Neural cell (in vitro differentiated cells): ENCODE measurements at regions not wholly inside any gene's neighbourhood (a gene's known extent, or its start where the extent isn't known, plus 50 kb on each side); places are given as distances from the start of the nearest gene placed in this dataset.
"Not testable (repeated sequence)": the region's sequence is repeated elsewhere in the genome, so short reads cannot be mapped to it uniquely, and the experiment has no call there.

Experiments used
- H2AFZ ChIP-seq: fragments of 200-600, 300-800 bp; sonication (generic), shearing (Covaris generic); 2 replicates; pipeline ENCODE4 v1.6.0; 2014; ENCODE audit warnings: low read depth, mild to moderate bottlenecking, antibody characterized with exemption, low read length, moderate library complexity
- H3F3A ChIP-seq: fragments of 200-600 bp; shearing (Covaris generic); 2 replicates; pipeline ENCODE4 v1.6.1; 2016; ENCODE audit warnings: mild to moderate bottlenecking, moderate library complexity, mixed read lengths, antibody characterized with exemption, low read length; ENCODE audit not compliant: insufficient read depth, poor library complexity, severe bottlenecking
- H3K27ac ChIP-seq: fragments of 200-600, 300-800 bp; sonication (generic), shearing (Covaris generic); 2 replicates; pipeline ENCODE4 v1.5.1; 2014; ENCODE audit warnings: mild to moderate bottlenecking, low read length, moderate library complexity
- H3K27me3 ChIP-seq: fragments of 300-800, 200-600 bp; sonication (generic), shearing (Covaris generic); 2 replicates; pipeline ENCODE4 v1.6.0; 2014; ENCODE audit warnings: mild to moderate bottlenecking, low read depth, low read length, moderate library complexity; ENCODE audit not compliant: insufficient read depth
- H3K36me3 ChIP-seq: fragments of 300-800, 200-600 bp; sonication (generic), shearing (Covaris generic); 2 replicates; pipeline ENCODE4 v1.5.1; 2014; ENCODE audit warnings: mild to moderate bottlenecking, antibody characterized with exemption, low read length, moderate library complexity; ENCODE audit not compliant: insufficient read depth
- H3K4me2 ChIP-seq: fragments of 300-800, 200-600 bp; sonication (generic), shearing (Covaris generic); 2 replicates; pipeline ENCODE4 v1.6.0; 2014; ENCODE audit warnings: mild to moderate bottlenecking, low read length
- H3K4me3 ChIP-seq: fragments of 300-800, 200-600 bp; sonication (generic), shearing (Covaris generic); 2 replicates; pipeline ENCODE4 v1.5.1; 2014; ENCODE audit warnings: mild to moderate bottlenecking, low read length, moderate library complexity
- H3K79me2 ChIP-seq: fragments of 200-600 bp; shearing (Covaris generic); replicated peaks from 2 replicates; pipeline ENCODE4 v1.6.0; 2014; ENCODE audit warnings: mild to moderate bottlenecking, low read length, moderate library complexity; ENCODE audit not compliant: insufficient read depth
- H3K9ac ChIP-seq: fragments of 300-800, 200-600 bp; sonication (generic), shearing (Covaris generic); 2 replicates; pipeline ENCODE4 v1.6.1; 2016; ENCODE audit warnings: mild to moderate bottlenecking, low read length, mixed read lengths
- H3K9me2 ChIP-seq: fragments of 200-600 bp; shearing (Covaris generic); 2 replicates; pipeline ENCODE4 v1.6.1; 2016; ENCODE audit warnings: mild to moderate bottlenecking, low read length, mixed read lengths; ENCODE audit not compliant: insufficient read depth
- H3K9me3 ChIP-seq: fragments of 200-600, 300-800 bp; sonication (generic), shearing (Covaris generic); 2 replicates; pipeline ENCODE4 v1.6.1; 2016; ENCODE audit warnings: mild to moderate bottlenecking, mixed run types, low read length, moderate library complexity, mixed read lengths
- H4K20me1 ChIP-seq: fragments of 200-600 bp; shearing (Covaris generic); 2 replicates; pipeline ENCODE4 v1.6.1; 2016; ENCODE audit warnings: mild to moderate bottlenecking, mixed run types; ENCODE audit not compliant: insufficient read depth
- EP300 ChIP-seq: fragments of 450-650 bp; conservative IDR thresholded peaks from 2 replicates; pipeline ENCODE4 v1.6.1; 2014; ENCODE audit warnings: antibody characterized with exemption, mild to moderate bottlenecking, moderate library complexity; ENCODE audit not compliant: poor library complexity, severe bottlenecking
- EZH2 ChIP-seq: fragments of 200-600, 300-800 bp; shearing (Covaris generic), sonication (generic); IDR thresholded peaks from 2 replicates; pipeline ENCODE4 v1.6.1; 2014; ENCODE audit warnings: antibody characterized with exemption, low read length, borderline replicate concordance, mild to moderate bottlenecking; ENCODE audit not compliant: insufficient read depth, poor library complexity, severe bottlenecking
- MXI1 ChIP-seq: fragments of 450-650 bp; conservative IDR thresholded peaks from 2 replicates; pipeline ENCODE4 v1.6.1; 2014; ENCODE audit warnings: antibody characterized with exemption, mild to moderate bottlenecking; ENCODE audit not compliant: poor library complexity, severe bottlenecking
- POLR2AphosphoS5 ChIP-seq: IDR thresholded peaks from 2 replicates; pipeline ENCODE4 v1.6.1; 2012
- RAD21 ChIP-seq: fragments of 450-650 bp; conservative IDR thresholded peaks from 2 replicates; pipeline ENCODE4 v1.6.1; 2014; ENCODE audit warnings: antibody characterized with exemption, mild to moderate bottlenecking, moderate library complexity
- SMC3 ChIP-seq: fragments of 450-650 bp; conservative IDR thresholded peaks from 2 replicates; pipeline ENCODE4 v1.6.1; 2014; ENCODE audit warnings: antibody characterized with exemption, mild to moderate bottlenecking, moderate library complexity; ENCODE audit not compliant: poor library complexity
- TAF1 ChIP-seq: IDR thresholded peaks from 2 replicates; pipeline ENCODE4 v1.6.1; 2012; ENCODE audit warnings: low read depth
- TF ChIP-seq, protein P1 (sequence below): fragments of 450-650 bp; IDR thresholded peaks from 2 replicates; pipeline ENCODE4 v1.5.1; 2014; ENCODE audit warnings: antibody characterized with exemption, mild to moderate bottlenecking, moderate library complexity; ENCODE audit not compliant: poor library complexity, severe bottlenecking
- TF ChIP-seq, protein P2 (sequence below): IDR thresholded peaks from 2 replicates; pipeline ENCODE4 v1.6.1; 2012; ENCODE audit warnings: borderline replicate concordance

DNA sequence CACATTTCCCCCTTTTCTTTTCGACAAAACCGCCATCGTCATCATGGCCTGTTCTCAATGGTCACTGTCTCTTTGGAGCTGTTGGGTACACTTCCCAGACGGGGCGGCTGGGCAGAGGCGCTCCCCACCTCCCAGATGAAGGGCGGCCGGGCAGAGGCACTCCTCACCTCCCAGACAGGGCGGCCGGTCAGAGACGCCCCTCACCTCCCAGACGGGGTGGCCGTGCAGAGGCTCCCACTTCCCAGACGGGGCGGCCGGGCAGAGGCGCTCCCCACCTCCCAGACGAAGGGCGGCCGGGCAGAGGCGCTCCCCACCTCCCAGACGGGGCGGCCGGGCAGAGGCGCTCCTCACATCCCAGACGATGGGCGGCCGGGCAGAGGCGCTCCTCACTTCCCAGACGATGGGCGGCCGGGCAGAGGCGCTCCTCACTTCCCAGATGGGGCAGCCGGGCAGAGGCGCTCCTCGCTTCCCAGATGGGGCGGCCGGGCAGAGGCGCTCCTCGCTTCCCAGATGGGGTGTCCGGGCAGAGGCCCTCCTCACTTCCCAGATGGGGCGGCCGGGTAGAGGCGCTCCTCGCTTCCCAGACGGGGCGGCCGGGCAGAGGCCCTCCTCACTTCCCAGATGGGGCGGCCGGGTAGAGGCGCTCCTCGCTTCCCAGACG lies 82.6 kb upstream of the TFPI start:
- H3K79me2 ChIP-seq, H3K27me3 ChIP-seq, H3K27ac ChIP-seq: not testable (repeated sequence)

DNA sequence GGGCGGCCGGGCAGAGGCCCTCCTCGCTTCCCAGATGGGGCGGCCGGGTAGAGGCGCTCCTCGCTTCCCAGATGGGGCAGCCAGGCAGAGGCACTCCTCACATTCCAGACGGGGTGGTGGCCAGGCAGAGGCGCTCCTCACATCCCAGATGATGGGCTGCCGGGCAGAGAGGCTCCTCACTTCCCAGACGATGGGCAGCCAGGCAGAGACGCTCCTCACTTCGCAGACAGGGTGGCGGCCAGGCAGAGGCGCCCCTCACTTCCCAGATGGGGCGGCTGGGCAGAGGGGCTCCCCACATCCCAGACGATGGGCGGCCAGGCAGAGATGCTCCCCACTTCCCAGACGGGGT lies 83.1 kb upstream of the TFPI start:
- H3K79me2 ChIP-seq, H3K9me2 ChIP-seq, H3K4me2 ChIP-seq, H3F3A ChIP-seq, H3K36me3 ChIP-seq, H3K9ac ChIP-seq, H3K27me3 ChIP-seq, H3K27ac ChIP-seq, H3K9me3 ChIP-seq, H3K4me3 ChIP-seq, H2AFZ ChIP-seq, H4K20me1 ChIP-seq: not testable (repeated sequence)

More for the DNA sequence above, 82.6 kb upstream of the TFPI start:
- not testable (repeated sequence) for H3K4me3 ChIP-seq, H3F3A ChIP-seq, H3K36me3 ChIP-seq, H3K9me3 ChIP-seq, H2AFZ ChIP-seq, H3K9me2 ChIP-seq, H4K20me1 ChIP-seq, H3K4me2 ChIP-seq, H3K9ac ChIP-seq

DNA sequence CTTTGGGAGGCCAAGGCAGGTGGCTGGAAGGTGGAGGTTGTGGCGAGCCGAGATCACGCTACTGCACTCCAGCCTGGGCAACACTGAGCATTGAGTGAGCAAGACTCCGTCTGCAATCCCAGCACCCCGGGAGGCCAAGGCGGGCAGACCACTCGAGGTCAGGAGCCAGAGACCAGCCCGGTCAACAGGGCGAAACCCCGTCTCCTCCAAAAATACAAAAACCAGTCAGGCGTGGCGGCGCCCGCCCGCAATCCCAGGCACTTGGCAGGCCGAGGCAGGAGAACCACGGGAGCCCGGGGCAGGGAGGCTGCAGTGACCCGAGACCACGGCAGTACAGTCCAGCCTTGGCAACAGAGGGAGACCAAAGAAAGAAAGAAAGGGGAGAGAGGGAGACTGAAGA lies 83.5 kb upstream of the TFPI start:
- H3K36me3 ChIP-seq, H3K79me2 ChIP-seq, H3K9ac ChIP-seq, H3F3A ChIP-seq, H3K9me3 ChIP-seq, H3K9me2 ChIP-seq, H3K27ac ChIP-seq, H3K27me3 ChIP-seq, H3K4me2 ChIP-seq, H3K4me3 ChIP-seq, H4K20me1 ChIP-seq, H2AFZ ChIP-seq: not testable (repeated sequence)

DNA sequence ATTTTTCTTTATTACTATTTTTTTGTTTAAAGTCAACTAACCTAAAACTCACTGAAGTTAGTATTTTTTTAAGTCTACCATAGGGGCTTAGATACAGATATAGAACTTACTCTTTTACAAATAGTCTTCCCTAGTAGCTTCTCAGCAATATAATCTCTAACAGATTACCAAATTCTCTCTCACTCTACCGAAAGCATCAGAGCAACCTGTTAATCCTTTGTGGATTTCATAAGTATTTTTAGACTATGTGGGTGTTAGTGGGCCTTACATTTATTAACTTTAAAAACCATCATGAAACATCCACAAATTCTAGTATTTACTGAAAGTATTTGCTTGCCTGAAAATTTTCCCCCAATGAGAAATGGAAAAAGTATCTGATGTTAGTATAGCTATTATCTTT lies 84.6 kb upstream of the TFPI start:
- Histone ChIP-seq H3K36me3 (no peaks in the 10 kb centered on the region), H3K27ac (no peak overlapping the region), H4K20me1 (no peaks in the 10 kb centered on the region), H2AFZ (no peak overlapping the region), H3K79me2 (no peaks in the 10 kb centered on the region), H3K9ac (no peak overlapping the region), H3K9me3 (no peaks in the 10 kb centered on the region), H3F3A (no peaks in the 10 kb centered on the region), H3K27me3 (no peaks in the 10 kb centered on the region), H3K9me2 (no peaks in the 10 kb centered on the region), H3K4me3 (no peak overlapping the region), H3K4me2 (no peak overlapping the region)
- TF ChIP-seq SMC3 (no peak), EP300 (no peak), TAF1 (no peak), MXI1 (no peak), POLR2AphosphoS5 (no peak), EZH2 (no peak), RAD21 (no peak)
- TF ChIP-seq, protein P1, sequence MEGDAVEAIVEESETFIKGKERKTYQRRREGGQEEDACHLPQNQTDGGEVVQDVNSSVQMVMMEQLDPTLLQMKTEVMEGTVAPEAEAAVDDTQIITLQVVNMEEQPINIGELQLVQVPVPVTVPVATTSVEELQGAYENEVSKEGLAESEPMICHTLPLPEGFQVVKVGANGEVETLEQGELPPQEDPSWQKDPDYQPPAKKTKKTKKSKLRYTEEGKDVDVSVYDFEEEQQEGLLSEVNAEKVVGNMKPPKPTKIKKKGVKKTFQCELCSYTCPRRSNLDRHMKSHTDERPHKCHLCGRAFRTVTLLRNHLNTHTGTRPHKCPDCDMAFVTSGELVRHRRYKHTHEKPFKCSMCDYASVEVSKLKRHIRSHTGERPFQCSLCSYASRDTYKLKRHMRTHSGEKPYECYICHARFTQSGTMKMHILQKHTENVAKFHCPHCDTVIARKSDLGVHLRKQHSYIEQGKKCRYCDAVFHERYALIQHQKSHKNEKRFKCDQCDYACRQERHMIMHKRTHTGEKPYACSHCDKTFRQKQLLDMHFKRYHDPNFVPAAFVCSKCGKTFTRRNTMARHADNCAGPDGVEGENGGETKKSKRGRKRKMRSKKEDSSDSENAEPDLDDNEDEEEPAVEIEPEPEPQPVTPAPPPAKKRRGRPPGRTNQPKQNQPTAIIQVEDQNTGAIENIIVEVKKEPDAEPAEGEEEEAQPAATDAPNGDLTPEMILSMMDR = no peak
- TF ChIP-seq, protein P2, sequence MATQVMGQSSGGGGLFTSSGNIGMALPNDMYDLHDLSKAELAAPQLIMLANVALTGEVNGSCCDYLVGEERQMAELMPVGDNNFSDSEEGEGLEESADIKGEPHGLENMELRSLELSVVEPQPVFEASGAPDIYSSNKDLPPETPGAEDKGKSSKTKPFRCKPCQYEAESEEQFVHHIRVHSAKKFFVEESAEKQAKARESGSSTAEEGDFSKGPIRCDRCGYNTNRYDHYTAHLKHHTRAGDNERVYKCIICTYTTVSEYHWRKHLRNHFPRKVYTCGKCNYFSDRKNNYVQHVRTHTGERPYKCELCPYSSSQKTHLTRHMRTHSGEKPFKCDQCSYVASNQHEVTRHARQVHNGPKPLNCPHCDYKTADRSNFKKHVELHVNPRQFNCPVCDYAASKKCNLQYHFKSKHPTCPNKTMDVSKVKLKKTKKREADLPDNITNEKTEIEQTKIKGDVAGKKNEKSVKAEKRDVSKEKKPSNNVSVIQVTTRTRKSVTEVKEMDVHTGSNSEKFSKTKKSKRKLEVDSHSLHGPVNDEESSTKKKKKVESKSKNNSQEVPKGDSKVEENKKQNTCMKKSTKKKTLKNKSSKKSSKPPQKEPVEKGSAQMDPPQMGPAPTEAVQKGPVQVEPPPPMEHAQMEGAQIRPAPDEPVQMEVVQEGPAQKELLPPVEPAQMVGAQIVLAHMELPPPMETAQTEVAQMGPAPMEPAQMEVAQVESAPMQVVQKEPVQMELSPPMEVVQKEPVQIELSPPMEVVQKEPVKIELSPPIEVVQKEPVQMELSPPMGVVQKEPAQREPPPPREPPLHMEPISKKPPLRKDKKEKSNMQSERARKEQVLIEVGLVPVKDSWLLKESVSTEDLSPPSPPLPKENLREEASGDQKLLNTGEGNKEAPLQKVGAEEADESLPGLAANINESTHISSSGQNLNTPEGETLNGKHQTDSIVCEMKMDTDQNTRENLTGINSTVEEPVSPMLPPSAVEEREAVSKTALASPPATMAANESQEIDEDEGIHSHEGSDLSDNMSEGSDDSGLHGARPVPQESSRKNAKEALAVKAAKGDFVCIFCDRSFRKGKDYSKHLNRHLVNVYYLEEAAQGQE = no peak
